HG02571 (cell line): ENCODE measurements at regions not wholly inside any gene's neighbourhood (a gene's known extent, or its start where the extent isn't known, plus 50 kb on each side); places are given as distances from the start of the nearest gene placed in this dataset.

ENCODE experiments used
- ATAC-seq: cut with Tn5 transposase; IDR thresholded peaks from one replicate; pipeline ENCODE4 v1.9.1; 2021; ENCODE audit warnings: mild to moderate bottlenecking, moderate library complexity; ENCODE audit not compliant: unreplicated experiment

DNA sequence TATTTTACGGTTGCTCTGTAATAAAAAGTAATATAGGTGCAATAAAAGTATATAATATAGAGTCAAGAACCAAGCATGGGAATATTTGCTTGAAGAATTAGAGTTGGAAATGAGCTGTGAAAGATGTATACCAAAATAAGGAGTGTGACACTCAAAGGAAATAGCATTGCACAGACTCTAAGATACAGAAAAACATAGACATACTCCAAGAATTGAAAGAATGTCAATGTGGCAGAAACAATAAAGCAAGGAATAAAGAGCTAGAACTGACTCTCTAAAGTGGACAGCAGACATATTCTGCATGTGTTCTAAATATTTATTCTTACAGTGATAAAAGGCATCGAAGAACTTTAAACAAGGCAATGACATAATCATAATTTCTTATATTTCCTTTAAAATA, 561.1 kb upstream of the SETBP1 start:
- no peak for ATAC-seq

DNA sequence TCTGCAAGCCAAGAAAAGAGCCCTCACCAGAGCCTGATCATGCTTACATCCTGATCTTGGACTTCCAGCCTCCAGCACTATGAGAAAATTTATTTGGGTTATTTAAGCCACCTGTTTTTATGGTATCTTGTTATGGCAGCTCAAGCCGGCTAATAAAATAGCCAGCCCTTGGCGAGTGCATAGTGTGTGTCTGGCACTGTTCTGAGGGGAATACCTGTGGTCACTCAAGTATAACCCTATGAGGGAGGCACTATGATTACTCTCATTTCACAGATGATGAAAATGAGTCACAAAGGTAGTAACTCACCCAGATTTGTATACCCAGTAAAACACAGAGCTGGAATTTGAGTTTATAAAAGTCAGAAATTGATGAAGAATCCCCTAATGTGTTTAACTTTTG, 556.9 kb upstream of the SETBP1 start:
- no peak for ATAC-seq

DNA sequence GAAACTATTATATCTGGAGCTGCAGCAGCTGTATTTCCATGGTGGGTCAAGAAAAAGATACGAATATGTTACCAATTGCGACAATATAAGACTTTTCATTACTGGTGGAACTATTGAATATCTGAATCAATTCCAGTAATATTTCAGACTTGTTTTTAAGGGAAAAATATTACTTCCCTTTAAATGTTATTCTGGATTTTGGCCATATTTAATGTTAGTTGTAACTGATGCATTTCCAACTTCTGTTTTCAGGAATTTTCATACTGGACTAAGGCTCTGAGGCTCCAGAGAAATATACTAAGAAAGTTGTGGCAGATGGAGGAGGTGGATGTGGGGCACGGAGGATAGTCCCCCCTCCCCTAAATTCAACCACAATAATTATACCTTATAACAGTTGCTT, 555.2 kb upstream of the SETBP1 start:
- no peak for ATAC-seq

DNA sequence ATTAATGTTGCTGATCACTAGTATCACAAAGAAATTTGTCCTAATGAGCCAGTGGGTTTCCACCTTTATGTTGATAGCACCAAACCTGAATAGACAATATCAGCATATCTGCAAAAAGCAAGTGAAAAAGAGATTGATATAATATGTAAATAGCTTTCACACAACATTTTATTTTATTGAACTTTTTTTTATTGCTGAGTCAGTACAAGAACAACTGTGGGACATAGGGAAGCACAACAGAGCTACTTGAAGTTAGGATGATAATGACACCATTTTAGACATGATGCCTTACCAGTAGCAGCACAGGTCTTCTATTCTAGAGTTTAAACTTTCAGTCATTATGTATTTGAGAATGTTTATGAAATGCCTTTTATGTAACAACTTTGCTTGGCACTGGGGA, 554.1 kb upstream of the SETBP1 start:
- no peak for ATAC-seq

GRCh38 chr18:44128365-44128764, 552.3 kb upstream of the SETBP1 start:
- ATAC-seq: no peak

DNA sequence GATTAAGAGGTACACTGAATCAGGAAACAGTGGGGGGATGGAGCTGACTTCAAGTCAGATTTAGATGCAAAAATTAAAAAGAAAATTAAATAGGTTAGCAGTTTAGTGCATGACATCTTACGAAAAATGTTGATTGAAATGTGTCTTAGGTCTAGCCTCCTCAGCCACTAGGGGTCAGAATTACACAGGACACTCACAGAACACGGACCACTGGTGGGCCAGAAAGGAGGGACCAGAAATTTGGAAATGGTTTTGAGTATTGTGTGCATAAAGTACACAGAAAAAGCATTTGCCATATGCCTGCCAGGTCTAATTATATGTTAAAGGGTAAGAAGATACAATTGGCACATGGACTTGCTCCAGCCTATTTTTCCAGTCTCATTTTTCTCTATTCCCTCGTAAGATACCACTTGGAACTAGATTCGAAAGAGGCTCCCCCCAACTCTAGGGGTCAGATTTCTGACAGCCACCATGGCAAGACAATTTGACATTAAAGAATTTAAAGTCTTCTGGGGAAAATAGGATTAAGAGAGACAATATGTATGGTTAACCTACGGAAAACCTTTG, 550.2 kb upstream of the SETBP1 start:
- ATAC-seq: no peak

DNA sequence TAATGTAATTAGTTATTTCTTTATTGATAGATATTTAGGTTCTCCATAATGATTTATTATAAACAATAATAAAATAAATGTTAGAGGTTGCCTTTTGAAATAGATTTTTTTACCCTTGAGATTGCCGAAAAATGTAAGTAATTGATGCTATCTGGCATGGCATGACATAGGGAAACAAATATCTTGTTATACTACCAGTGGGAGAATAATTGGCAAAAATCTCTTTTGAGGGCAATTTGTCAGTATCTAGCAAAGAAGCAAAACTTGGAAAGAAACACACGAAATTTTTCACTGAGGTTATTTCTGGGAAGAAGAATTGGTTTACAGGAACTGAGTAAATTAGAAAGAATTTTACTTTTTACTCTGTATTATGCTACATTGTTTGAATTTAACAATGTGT, 547.2 kb upstream of the SETBP1 start:
- ATAC-seq: no peak

DNA sequence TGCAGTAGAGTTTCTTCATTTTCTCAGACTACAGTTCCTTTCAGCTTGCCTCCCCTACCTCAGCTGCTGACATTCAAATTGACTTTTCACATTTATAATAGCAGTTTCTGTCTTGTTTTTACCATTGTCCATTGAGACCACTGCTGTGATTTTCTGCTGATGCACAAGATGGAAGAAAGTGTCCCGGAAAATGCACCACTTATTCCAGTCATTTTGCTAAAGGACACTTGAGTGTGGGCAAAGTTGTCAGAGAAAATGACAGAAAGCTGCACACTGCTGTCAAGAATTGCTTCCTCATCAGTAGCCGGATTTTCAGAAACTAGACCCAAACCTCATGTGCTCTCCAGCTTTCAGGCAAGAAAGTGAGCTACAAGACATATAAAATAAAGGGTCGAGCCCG, 546.2 kb upstream of the SETBP1 start:
- no peak for ATAC-seq

DNA sequence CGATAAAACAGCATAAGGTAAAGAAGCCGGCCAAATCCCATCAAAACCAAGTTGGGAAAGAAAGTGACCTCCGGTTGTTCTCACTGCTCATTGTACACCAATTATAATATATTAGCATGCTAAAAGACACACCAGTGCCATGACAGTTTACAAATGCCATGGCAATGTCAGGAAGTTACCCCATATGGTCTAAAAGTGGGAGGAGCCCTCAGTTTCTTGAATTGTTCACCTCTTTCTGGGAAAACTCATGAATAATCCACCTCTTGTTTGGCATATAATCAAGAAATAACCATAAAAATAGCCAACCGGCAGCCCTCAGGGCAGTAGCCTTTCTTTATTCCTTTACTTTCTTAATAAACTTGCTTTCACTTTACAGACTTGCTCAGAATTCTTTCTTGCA, 544.9 kb upstream of the SETBP1 start:
- no peak for ATAC-seq

GRCh38 chr18:44136326-44136725, 544.4 kb upstream of the SETBP1 start:
- no peak for ATAC-seq

GRCh38 chr18:44143072-44143471, 537.6 kb upstream of the SETBP1 start:
- no peak for ATAC-seq

DNA sequence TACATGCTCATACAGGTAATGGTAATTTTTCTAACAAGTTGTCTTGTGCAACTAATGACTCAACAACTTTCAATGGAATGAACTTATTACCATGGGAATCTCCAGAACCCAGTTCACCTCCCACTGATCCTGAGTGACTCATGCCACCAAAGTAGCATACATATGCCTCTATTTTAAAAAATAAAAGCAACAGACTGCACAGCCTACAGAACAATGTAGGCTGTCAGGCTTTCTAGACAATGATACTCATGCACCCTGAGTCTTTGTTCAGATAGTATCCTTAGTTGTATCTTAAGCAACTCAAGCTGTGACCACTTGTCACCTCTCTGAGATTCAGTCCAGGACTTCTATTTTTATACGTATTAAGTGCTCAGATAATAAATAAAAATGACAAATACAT, 531.0 kb upstream of the SETBP1 start:
- ATAC-seq: no peak

GRCh38 chr18:44153981-44154380, 526.7 kb upstream of the SETBP1 start:
- ATAC-seq: no peak

GRCh38 chr18:44156126-44156525, 524.6 kb upstream of the SETBP1 start:
- ATAC-seq: no peak

- ATAC-seq: no peak
Measured at GRCh38 chr18:44156776-44157335, 523.8 kb upstream of the SETBP1 start.

DNA sequence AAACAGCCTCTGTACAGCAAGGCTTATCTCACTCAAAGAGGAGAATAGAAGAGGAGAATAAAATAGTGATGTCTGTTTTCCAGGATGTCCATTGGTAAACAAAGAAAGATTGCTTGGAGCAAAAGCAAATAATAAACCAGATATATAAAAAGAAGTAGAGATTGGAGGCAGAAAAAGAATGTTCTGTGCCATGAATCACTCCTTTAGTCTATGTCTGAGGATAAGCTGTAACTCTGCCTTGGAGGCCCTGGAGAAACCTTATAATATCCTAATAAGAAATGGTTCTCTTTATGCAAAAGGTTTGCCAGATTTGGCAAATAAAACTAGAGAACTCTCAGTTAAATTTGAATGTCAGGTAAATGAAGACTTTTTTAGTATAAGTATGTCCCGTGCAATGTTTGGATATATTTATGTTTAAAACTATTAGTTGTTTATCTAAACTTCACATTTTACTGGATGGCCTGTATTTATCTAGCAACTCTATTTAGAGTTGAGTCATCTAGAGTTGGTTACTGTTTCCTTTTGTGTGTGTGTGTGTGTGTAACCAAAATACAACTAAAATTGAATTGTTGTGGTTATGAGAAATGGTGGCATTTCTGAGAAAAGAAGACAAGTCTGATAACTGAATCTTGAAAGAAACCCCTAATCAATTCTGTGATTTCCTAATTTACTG, 510.3 kb upstream of the SETBP1 start:
- ATAC-seq: no peak

DNA sequence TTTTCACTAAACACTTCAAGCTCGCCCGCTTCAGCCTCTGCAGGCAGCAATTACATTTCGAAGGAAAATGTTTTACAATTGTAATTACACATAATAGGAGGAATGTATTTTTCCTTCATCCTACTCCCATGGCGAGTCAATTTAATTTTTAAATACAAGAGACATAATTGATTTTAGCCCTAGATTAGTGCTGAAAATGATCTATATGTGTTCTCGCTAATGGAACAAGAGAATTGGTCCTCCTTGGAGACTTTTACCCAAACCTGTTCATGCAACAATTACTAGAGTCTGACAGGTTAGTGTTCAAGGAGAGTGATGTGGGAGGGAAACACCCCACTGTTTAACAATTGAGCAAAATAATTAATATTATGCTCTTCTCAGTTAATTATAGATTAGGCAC, 509.4 kb upstream of the SETBP1 start:
- no peak for ATAC-seq

DNA sequence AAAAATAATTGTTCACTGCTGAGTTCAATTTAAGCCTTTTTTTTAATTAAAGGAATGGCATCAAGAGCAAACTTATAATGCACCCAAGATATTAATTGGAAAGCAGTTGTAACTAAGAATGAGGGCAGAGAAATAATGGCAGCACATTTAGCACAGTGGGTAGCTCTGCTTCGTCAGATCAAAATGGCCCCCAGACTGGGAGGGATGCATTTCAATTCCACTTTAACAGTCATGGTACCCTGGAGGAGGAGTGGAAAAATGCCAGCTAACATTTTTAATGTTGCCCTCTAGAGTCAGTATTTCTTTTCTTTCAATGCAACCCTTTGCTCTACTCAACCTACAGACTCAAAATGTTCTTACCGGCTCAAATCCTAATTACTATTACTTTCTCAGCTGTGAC, 504.8 kb upstream of the SETBP1 start:
- ATAC-seq: no peak

DNA sequence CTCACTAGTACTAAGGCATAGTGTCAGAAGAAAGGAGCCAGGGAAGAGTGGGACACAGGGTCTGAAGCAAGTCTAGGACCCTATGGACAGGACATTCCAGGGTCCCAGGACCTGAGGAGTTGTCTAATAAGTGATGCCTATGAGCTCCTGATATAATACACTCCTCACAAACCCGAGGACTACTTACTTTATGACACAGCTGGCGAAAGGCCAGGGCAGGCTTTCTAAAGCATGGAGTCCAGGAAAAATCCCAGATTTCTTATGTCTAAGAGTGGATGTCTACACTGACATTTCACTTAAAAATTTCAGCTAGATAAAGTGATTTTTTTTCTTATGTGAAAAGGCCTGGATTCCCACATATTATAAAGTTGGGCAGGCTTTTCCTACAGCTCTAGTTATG, 502.2 kb upstream of the SETBP1 start:
- no peak for ATAC-seq

DNA sequence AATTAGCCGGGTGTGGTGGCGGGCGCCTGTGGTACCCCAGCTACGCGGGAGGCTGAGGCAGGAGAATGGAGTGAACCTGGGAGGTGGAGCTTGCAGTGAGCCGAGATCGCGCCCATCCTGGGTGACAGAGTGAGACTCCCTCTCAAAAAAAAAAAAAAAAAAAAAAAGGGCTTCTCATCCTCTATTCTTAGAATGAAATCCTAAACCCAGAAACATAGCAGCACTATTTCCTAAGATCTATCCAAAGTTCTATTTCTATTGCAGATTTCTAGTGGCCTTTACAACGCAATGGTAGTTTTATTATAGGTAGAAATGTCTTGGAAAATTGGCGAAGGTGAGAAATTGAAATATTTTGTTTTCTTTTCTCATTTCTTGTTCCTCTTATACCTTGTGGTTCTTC, 501.0 kb upstream of the SETBP1 start:
- no peak for ATAC-seq

- no peak for ATAC-seq
Measured at GRCh38 chr18:44180683-44181082, 500.0 kb upstream of the SETBP1 start.

DNA sequence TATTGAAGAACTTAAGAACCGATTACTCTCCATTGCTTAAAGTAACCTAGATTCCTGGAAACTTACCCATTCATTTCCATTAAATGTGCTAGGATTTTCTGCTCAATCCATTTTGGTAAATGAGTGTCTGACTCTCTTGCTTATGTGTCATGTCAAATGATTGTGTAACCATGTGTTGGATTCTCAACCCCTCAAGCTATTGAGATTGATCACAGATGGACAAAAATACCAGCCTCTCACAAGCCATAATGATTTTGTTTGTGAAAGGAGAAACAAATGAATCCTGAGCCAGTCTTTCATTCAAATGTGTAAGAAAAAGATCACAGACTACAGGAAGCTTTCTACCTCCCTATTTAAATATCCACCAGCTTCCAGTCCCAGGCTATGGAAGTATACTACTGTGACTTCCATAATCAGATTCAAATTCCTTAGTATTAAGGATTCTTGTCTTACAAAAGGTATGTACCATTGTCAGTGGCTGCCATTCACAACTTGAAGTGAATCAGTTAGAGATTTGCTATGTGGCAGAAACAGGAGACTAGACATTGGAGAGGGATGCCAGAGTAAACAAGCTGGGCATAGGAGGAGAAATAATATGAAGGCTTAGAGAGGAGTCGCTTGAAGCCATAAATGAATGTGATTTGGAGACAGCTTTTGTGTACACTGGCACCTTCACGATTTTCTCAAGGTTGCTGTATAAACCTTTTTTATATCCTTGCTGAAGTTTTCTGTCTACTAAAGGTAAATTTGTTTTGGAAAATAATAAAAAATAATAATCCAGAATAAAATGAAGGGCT, 498.5 kb upstream of the SETBP1 start:
- no peak for ATAC-seq
